ENCODE measurements at regions not wholly inside any gene's neighbourhood (a gene's known extent, or its start where the extent isn't known, plus 50 kb on each side); places are given as distances from the start of the nearest gene placed in this dataset.

- TF ChIP-seq, protein P1, sequence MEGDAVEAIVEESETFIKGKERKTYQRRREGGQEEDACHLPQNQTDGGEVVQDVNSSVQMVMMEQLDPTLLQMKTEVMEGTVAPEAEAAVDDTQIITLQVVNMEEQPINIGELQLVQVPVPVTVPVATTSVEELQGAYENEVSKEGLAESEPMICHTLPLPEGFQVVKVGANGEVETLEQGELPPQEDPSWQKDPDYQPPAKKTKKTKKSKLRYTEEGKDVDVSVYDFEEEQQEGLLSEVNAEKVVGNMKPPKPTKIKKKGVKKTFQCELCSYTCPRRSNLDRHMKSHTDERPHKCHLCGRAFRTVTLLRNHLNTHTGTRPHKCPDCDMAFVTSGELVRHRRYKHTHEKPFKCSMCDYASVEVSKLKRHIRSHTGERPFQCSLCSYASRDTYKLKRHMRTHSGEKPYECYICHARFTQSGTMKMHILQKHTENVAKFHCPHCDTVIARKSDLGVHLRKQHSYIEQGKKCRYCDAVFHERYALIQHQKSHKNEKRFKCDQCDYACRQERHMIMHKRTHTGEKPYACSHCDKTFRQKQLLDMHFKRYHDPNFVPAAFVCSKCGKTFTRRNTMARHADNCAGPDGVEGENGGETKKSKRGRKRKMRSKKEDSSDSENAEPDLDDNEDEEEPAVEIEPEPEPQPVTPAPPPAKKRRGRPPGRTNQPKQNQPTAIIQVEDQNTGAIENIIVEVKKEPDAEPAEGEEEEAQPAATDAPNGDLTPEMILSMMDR (IDR thresholded peaks at IDR 0.05): no peak
Observed at GRCh38 chr16:85258629-85259028, 146.4 kb upstream of the CIBAR2 start.

DNA sequence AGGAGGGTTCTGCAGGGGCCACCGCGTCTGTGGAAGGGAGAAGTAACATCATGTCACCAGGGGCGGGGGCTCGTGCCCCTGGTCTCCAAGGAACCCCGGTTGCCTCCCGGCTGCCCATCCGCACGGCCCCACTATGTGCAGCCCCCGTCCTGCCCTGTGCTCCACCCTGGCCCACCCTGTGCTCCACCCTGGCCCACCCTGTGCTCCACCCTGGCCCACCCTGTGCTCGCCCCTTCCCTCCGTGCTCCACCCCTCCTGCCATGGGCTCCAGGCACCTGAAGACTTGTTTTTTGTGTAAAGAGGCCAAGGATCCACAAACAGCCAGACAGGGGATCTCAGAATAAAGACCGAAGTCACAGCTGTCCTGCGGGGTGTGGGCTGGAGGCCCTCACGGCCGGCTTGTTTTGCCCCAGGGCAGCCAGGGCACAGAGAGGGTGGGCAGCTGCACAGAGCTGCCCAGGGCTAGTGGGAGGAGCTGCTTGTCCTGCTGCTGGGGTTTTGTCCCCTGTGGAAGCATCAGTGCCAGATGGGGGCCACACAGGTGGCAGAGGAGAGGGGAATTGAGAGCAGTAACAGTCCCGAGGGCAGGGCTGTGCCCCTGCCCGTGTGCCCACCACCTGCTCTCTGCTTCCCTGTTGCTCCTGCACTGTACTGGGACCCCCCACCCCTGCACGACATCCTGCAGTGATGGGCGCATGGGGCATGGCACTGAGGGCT, 147.0 kb upstream of the CIBAR2 start:
- TF ChIP-seq, protein P1 (IDR thresholded peaks at IDR 0.05): no peak

GRCh38 chr16:85259832-85260167, 147.5 kb upstream of the CIBAR2 start:
- TF ChIP-seq, protein P1 (IDR thresholded peaks at IDR 0.05): no peak

- TF ChIP-seq, protein P1 (IDR thresholded peaks at IDR 0.05): no peak
Observed at GRCh38 chr16:85261204-85261603, 148.9 kb upstream of the CIBAR2 start.

- TF ChIP-seq, protein P1 (IDR thresholded peaks at IDR 0.05): no peak
Observed at GRCh38 chr16:85261657-85262557, 149.6 kb upstream of the CIBAR2 start.

- TF ChIP-seq, protein P1 (IDR thresholded peaks at IDR 0.05): no peak
Observed at GRCh38 chr16:85262558-85263238, 150.4 kb upstream of the CIBAR2 start.

- TF ChIP-seq, protein P1 (IDR thresholded peaks at IDR 0.05): no peak
Observed at GRCh38 chr16:85263239-85263585, 150.9 kb upstream of the CIBAR2 start.

Measured in LNCAP (cell line).